DOHH2 (cell line): ENCODE measurements at regions not wholly inside any gene's neighbourhood (a gene's known extent, or its start where the extent isn't known, plus 50 kb on each side); places are given as distances from the start of the nearest gene placed in this dataset.

ENCODE experiments used
- EZH2phosphoT487 ChIP-seq: fragments of 200-600 bp; sonication (generic); IDR thresholded peaks from 2 replicates; pipeline ENCODE4 v1.6.1; 2017; ENCODE audit warnings: borderline replicate concordance, mild to moderate bottlenecking, antibody characterized with exemption, low read length, moderate library complexity, mixed read lengths
- TF ChIP-seq, protein P1 (sequence below): fragments of 200-600 bp; sonication (generic); IDR thresholded peaks from one replicate; pipeline ENCODE4 v1.5.1; 2014; ENCODE audit warnings: antibody characterized with exemption, mild to moderate bottlenecking, low read depth, low read length; ENCODE audit not compliant: poor library complexity, severe bottlenecking

DNA sequence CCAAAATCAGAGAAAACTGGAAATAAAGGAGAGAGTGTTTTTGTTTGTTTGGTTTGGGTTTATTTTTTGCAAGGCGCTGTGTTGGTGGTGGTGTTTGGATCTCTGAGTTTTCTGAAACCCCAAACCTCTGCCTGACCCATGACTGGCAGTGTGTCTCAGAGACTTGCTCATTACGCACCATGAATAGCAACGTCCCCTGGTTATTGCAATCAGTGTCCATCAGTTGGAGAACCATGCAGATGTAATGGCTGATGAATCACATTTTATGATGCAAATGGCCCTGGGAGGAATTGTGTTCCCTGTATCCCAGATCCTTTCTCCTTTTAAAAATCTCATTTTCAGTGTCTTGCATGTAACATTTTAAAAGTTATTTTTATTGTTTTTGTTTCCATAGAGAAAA lies 362.8 kb downstream of the PMP22 start:
- TF ChIP-seq, protein P1, sequence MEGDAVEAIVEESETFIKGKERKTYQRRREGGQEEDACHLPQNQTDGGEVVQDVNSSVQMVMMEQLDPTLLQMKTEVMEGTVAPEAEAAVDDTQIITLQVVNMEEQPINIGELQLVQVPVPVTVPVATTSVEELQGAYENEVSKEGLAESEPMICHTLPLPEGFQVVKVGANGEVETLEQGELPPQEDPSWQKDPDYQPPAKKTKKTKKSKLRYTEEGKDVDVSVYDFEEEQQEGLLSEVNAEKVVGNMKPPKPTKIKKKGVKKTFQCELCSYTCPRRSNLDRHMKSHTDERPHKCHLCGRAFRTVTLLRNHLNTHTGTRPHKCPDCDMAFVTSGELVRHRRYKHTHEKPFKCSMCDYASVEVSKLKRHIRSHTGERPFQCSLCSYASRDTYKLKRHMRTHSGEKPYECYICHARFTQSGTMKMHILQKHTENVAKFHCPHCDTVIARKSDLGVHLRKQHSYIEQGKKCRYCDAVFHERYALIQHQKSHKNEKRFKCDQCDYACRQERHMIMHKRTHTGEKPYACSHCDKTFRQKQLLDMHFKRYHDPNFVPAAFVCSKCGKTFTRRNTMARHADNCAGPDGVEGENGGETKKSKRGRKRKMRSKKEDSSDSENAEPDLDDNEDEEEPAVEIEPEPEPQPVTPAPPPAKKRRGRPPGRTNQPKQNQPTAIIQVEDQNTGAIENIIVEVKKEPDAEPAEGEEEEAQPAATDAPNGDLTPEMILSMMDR, result no peak
- TF ChIP-seq EZH2phosphoT487, result no peak
